Vagina (tissue), 2 donors: ENCODE measurements at regions not wholly inside any gene's neighbourhood (a gene's known extent, or its start where the extent isn't known, plus 50 kb on each side); places are given as distances from the start of the nearest gene placed in this dataset.
"Not testable (repeated sequence)": the region's sequence is repeated elsewhere in the genome, so short reads cannot be mapped to it uniquely, and the experiment has no call there.

Experiments
- DNase-seq, 2 donors: peaks; one replicate each; pipeline ENCODE4 v3.0.0-alpha.2; 2017; ENCODE audit errors: extremely low spot score in 2 of 2
- H3K27ac ChIP-seq: fragments of 200-600 bp; sonication (generic); one replicate; pipeline ENCODE4 v1.5.1; 2019
- H3K27me3 ChIP-seq: fragments of 200-600 bp; sonication (generic); one replicate; pipeline ENCODE4 v1.5.1; 2019
- H3K36me3 ChIP-seq, 2 donors: fragments of 200-600 bp; sonication (generic); one replicate each; pipeline ENCODE4 v1.5.1; 2017 to 2019
- H3K4me1 ChIP-seq: fragments of 200-600 bp; sonication (generic); one replicate; pipeline ENCODE4 v1.5.1; 2019
- H3K4me3 ChIP-seq, 2 donors: fragments of 200-600 bp; sonication (generic); 1 replicate in 1 of 2; 2 replicates in 1 of 2; pipeline ENCODE4 v1.5.1; 2016 to 2019
- H3K9me3 ChIP-seq: fragments of 200-600 bp; sonication (generic); one replicate; pipeline ENCODE4 v1.5.1; 2019
- intact Hi-C: fragments of 100-400 bp; cut with DNase I; formaldehyde crosslinking; loops from one replicate; pipeline ENCODE4 v1.15.1; 2023

DNA sequence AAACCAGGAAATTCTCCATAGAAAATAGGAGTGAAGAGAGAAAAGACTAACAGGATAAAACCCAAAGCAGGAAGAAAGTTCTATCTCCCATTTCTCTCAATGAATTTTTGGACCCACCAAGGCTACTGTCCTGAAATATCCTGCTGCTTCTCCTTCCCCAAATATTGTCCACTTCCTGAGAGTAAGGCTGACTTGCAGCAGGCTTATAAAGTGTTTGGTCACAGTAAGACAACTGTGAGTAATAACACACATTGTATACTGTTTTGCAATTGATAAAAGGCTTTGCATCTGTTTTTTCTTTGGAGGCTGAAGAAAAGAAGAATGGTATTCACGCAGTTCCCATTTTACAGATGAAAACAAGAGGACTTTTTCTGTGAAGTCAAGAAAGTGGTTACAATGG, 52.8 kb downstream of the FOXD4L6 start:
- DNase-seq, intact Hi-C loops, H3K27ac ChIP-seq, H3K4me1 ChIP-seq, H3K27me3 ChIP-seq, H3K4me3 ChIP-seq, H3K36me3 ChIP-seq, H3K9me3 ChIP-seq: not testable (repeated sequence)

DNA sequence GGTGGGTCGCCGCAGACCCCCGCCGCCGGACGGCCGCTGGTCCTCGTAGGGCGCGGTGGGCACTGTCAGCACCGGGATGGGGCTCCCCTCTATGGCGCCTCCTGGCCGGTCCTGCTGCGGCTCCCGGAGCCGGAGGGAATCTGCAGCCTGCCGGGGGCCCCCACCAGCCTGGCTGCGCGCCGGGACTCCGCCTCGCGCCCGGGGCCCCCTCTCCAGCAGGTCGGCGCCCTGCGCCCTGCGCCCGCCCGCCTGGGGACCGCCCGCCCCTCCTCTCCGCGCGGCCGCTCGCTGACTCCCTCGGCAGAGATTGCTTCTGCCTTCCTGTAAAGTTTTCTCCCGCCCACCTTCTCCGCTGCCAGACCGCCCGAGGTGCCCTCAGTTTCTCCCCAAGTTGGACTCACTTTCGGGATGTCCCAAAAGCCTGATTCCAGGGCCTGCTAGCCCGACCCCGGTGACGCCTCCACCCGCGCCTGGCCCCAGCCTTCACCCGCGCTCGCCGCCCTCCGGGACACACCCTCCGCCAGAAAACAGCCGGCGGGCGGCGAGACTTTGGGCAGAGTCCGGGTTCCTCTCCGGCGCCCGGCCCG, 54.0 kb downstream of the FOXD4L6 start:
- H3K4me3 ChIP-seq, result peak overlapping the region; percentile 53 to 56
- H3K4me1 ChIP-seq, H3K9me3 ChIP-seq, intact Hi-C loops, H3K36me3 ChIP-seq, DNase-seq, H3K27me3 ChIP-seq: not testable (repeated sequence)
- H3K27ac ChIP-seq, result peak overlapping the region; percentile 40

DNA sequence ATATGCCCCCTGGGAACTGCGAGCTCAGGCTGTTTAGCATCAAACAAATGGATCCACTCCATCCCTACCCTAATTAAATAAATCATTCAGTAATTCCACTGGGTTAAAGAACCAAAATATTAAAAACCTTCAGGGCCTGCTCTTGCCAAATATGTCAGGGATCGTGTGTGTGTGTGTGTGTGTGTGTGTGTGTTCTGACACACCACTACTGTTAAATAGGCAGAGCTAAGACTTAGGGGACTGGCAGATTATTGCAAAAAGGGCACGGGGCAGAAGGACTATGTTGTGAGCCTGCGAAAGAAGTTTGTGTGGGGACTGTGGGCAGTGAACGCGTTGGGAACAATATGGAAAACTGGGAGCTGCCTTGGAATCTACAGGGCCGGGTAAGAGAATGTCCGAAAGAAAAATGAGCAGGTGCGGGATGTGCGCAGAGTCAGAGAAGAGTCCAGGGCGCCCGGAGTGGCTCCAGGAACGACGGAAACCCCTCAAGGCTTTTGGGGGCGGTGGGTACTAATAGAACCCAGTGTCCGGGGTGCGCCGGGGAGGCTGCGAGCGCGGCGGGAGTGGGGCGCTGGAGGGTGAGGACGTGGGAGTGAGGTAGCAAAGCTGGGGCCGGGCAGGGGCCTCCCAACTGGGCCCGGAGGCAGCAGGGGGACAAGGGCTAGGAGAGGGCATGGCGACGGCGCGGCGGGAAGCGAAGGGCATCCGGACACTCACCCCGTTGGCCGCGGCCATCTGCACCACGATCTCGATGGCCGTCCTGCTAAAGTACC, 54.8 kb downstream of the FOXD4L6 start:
- H3K27me3 ChIP-seq, H3K36me3 ChIP-seq, intact Hi-C loops, H3K9me3 ChIP-seq, DNase-seq, H3K27ac ChIP-seq, H3K4me1 ChIP-seq: not testable (repeated sequence)
- peak overlapping the region; percentile 53 to 56 for H3K4me3 ChIP-seq

DNA sequence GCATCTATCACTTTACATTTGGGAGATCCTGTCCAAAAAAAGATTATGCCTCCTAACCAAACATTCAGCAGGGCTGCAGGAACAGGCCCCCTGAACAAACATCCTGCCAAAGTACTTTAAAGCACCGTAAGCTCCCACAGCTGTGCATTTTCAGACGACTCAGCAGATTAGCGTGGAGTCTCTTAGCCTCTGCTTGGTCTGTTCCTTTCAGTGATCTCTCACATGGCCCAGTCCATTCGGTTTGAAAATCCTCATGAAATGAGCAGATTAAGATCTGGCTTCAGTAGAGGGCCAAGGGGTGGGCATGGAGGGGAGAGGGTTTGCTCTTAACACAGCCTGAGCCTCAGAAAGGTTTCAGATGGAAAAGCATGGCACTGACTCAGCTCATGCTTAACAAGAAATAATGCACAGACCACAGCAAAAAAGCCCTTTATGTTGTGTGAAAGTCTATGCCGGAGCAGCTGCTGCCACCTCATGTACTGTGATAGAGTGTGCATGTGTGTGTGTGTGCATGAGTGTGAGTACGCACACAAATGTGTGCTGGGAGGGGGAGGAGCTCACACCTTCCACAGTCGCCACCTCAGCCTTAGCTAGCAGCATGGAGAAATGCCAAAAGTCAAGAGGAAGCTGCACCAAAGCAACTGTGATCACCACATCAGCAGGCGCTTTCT, 64.2 kb downstream of the FOXD4L6 start:
- H3K4me3 ChIP-seq, H3K36me3 ChIP-seq, H3K27me3 ChIP-seq, H3K4me1 ChIP-seq, H3K27ac ChIP-seq, intact Hi-C loops, DNase-seq, H3K9me3 ChIP-seq: not testable (repeated sequence)

DNA sequence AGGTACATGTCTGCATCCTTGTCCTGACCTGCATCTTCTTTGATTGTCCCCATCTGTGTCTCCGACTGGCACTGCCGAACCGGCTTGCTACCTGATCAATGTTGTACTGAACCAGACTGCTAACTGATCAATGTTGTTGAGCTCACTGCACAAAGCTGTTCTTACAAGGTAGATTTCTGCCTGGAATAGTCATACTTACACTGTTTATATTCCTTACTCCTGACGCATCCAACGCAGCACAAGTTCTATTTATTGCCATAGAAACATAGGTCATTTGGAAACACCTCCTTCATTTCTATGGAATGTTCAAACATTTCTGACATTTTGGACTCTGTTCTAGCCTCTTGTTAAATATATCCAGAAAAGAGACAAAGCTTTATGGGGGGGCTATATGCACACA, 65.2 kb downstream of the FOXD4L6 start:
- H3K4me3 ChIP-seq, H3K27ac ChIP-seq, H3K9me3 ChIP-seq, H3K36me3 ChIP-seq, intact Hi-C loops, H3K27me3 ChIP-seq, H3K4me1 ChIP-seq, DNase-seq: not testable (repeated sequence)

DNA sequence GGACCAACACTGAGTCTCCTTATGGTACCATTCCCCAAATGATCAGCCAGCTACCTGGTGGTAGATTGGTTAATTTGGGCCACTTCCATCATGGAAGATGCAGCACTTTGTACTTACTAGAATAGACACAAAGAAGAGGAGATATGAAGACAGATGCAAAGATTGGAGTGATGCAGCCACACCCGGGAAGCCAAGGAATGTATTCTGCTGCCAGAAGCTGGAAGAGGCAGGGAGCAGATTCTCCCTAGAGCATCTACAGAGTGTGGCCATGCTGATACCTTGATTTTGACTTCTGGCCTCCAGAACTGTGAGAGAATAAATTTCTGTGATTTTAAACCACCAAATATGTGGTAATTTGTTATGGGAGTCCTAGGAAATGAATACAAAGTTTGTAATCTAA, 68.9 kb downstream of the FOXD4L6 start:
- H3K27me3 ChIP-seq, H3K9me3 ChIP-seq, H3K27ac ChIP-seq, H3K36me3 ChIP-seq, DNase-seq, H3K4me1 ChIP-seq, intact Hi-C loops, H3K4me3 ChIP-seq: not testable (repeated sequence)

DNA sequence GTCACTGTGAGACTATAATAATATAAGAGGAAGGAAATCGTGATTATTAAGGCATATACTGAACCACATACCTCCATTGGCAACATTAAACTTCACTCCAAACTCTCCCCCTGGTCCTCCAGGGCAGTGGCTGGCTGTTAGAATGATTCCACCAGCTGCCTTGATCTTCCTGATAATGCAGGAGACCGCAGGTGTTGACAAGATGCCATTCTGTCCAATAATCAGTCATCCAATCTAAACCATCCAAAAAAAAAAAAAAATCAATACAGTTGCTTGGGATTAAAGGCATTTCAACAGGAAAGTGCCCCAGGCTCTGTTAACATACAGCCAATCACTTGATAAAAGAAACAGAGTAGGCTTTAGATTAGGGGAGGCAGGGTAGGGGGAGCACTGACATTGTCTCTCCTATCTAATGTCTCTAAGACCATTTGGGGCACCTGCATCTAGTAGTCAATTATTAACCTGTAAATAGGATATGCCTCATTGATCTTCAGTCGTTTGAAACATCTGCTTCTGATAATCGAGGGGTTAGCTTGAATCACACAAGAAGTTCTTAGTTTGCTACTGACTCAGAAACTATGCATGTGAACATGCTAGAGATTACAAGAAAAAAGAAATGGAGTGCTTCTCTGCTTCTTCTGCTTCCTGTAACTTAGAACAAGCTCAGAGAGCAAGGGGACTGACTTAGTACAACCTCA, 74.7 kb downstream of the FOXD4L6 start:
- H3K4me3 ChIP-seq, H3K4me1 ChIP-seq, H3K36me3 ChIP-seq, DNase-seq, intact Hi-C loops, H3K9me3 ChIP-seq, H3K27me3 ChIP-seq, H3K27ac ChIP-seq: not testable (repeated sequence)

DNA sequence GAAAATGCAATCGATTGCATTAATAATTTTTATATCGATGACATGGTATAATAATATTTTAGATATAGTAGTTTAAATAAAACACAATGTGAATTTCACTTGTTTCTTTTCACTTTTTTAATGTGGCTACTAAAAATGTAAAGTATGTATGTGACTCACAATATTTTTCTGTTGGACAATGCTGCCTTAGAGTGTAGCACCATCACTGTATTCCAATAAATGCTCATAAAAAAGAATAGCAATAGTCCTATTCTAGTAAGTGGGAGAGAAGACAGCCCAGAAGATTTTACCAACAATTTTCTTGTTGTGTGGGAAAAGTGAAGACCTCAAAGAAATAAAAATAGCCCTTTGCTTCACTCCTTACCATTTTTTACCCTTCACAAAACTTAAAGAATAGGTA, 79.8 kb downstream of the FOXD4L6 start:
- H3K9me3 ChIP-seq, DNase-seq, H3K4me3 ChIP-seq, H3K36me3 ChIP-seq, H3K4me1 ChIP-seq, intact Hi-C loops, H3K27me3 ChIP-seq, H3K27ac ChIP-seq: not testable (repeated sequence)

DNA sequence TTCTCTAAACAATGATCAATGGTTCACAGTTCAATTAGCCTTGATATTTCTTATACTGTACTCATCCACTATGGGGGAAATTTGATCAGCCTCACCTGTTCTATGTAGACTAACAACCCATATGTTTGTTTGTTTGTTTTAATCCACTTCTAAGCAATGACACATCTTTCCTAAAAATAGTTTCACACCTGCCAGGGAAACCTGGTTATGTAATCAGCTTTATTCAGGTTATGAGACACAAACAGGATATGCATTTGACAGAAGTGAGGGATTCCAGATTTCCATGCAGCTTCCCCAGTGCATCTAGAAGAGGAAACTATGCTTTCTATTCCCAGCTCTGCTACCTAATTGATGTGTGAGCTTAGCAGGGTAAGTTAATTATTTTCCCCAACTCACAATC, 80.7 kb downstream of the FOXD4L6 start:
- H3K4me3 ChIP-seq, H3K4me1 ChIP-seq, intact Hi-C loops, H3K36me3 ChIP-seq, DNase-seq, H3K27me3 ChIP-seq, H3K27ac ChIP-seq, H3K9me3 ChIP-seq: not testable (repeated sequence)

DNA sequence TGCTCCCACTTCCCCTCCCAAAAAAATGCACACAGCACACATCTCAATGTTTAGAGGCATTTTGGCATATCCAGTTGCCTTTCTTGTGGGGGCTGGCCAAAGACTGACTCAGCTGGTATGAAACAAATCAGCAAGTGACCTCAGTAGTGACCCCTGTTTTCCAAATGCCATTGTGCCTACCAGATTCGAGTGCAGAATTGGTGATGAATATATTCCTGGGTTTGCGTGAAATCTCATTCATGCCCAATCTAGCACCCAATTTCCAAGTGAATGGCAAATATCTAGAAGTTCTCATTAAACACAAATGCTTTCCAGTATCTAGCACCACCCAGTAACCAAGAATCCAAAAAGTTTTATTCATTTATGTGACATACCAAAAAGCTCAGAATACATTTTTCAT, 83.6 kb downstream of the FOXD4L6 start:
- H3K36me3 ChIP-seq, intact Hi-C loops, H3K27me3 ChIP-seq, DNase-seq, H3K27ac ChIP-seq, H3K4me3 ChIP-seq, H3K9me3 ChIP-seq, H3K4me1 ChIP-seq: not testable (repeated sequence)

DNA sequence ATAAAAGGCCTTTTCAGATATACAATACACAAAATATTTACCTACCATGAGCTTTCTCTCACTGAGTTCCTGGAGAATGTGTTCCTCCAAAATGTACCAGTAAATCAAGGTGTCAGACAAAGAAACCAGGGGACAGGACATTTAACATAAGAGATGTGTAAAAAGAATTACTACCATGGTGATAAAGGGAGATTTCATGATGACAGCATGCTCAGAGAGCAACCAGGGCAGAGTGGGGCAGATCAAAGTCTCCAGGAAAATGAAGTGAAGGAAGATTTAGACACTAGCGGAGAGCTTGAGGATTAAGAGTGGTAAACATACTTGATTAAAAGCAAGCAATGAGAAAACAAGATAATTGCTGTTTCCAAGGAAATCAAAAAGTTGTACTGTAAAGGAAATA, 85.0 kb downstream of the FOXD4L6 start:
- H3K27me3 ChIP-seq, intact Hi-C loops, H3K9me3 ChIP-seq, H3K4me1 ChIP-seq, H3K36me3 ChIP-seq, H3K4me3 ChIP-seq, DNase-seq, H3K27ac ChIP-seq: not testable (repeated sequence)

DNA sequence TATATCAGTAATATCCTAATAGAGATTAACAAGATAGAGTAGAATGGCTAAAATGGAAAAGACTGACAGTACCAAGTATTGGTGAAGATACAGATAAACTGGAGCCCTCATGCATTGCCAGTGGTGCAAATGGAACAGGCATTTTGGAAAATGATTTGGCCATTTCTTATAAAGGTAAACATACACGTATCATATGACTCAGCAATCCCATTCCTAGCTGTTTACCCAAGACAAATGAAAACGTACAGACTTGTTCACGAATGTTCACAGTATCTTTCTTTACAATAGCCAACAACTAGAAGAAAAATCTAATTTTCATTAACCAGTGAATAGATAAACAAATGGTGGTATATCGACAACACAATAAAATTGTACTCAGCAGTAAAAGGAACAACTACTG, 86.4 kb downstream of the FOXD4L6 start:
- H3K4me1 ChIP-seq, H3K4me3 ChIP-seq, H3K9me3 ChIP-seq, DNase-seq, H3K27me3 ChIP-seq, H3K36me3 ChIP-seq, intact Hi-C loops, H3K27ac ChIP-seq: not testable (repeated sequence)

DNA sequence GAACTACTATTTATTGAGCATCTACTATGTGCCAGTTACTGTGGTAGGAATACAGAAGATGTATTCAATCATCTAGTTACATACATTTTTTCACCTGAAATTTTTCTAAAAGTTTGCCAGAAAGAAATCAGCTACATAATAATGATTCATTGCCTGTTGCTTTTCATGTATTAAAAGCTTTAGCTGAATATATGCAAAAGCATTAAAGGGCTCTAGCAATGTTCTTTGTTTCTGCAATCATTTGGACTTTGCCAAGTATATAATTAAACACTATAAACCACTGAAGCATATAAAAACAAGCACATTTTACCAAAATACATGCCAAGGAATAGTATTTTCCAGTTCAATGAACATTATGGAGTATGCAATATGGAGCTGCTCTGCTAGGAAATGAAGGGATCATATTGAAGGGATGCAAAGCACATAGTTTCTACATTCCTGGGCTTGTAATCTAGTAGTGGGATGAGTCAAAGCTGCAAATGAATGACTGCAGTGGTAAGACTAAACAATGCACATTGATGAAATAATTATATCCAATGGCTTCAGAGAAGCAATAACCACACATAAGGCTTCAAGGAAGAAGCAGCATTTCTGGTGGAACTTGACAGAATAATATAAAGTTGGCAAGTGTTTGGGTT, 87.7 kb downstream of the FOXD4L6 start:
- H3K4me1 ChIP-seq, DNase-seq, H3K27me3 ChIP-seq, H3K9me3 ChIP-seq, H3K36me3 ChIP-seq, H3K4me3 ChIP-seq, H3K27ac ChIP-seq, intact Hi-C loops: not testable (repeated sequence)
